Endothelial cell of umbilical vein (primary cell): ENCODE measurements at regions not wholly inside any gene's neighbourhood (a gene's known extent, or its start where the extent isn't known, plus 50 kb on each side); places are given as distances from the start of the nearest gene placed in this dataset.

Experiments
- BruUV-seq: library from RNA; stranded (reverse); fragments of 400-500 nt; replicated peaks from 2 replicates; lab custom pipeline; 2021; lab: Mats Ljungman, UMichigan
- CTCF ChIA-PET: fragments of 300-600, 350-600 bp; sonication (Branson Sonifier 250); formaldehyde crosslinking; loops from one replicate; lab custom pipeline; 2021; ENCODE audit warnings: antibody characterized with exemption, inconsistent platforms; lab: Charles Lee
- POLR2A ChIA-PET: fragments of 300-600, 350-600 bp; sonication (Branson Sonifier 250); formaldehyde crosslinking; loops from one replicate; lab custom pipeline; 2021; ENCODE audit warnings: antibody characterized with exemption, inconsistent platforms; lab: Charles Lee
- DNase-seq: peaks from one replicate; pipeline ENCODE4 v3.0.0-alpha.2; 2011; ENCODE audit warnings: low read depth, low spot score
- FAIRE-seq: peaks from 2 replicates; lab custom pipeline; 2011; peaks lifted over from hg19 to GRCh38; lab: Jason Lieb, UNC
- H2AFZ ChIP-seq: 2 replicates; pipeline ENCODE4 v1.6.0; 2012; ENCODE audit warnings: low read depth, low read length, control low read depth, inconsistent platforms
- H3K27ac ChIP-seq: 2 replicates; pipeline ENCODE4 v1.5.1; 2011; ENCODE audit warnings: low read depth, mild to moderate bottlenecking, control low read depth, low read length, moderate library complexity; ENCODE audit not compliant: insufficient read depth
- H3K27me3 ChIP-seq, 2 experiments: 2 replicates each; pipeline versions ENCODE4 v1.6.0 to v1.6.1; 2011; ENCODE audit warnings: low read length in 2 of 2, mixed read lengths in 1 of 2; ENCODE audit not compliant: control insufficient read depth in 2 of 2, insufficient read depth in 2 of 2
- H3K36me3 ChIP-seq, 2 experiments: 2 replicates in 1 of 2; 3 replicates in 1 of 2; pipeline ENCODE4 v1.5.1; 2011; ENCODE audit warnings: low read length in 2 of 2, mild to moderate bottlenecking in 1 of 2, moderate library complexity in 1 of 2; ENCODE audit not compliant: control insufficient read depth in 2 of 2, insufficient read depth in 2 of 2; ENCODE audit errors: extremely low read depth in 1 of 2
- H3K4me1 ChIP-seq: 3 replicates; pipeline ENCODE4 v1.5.1; 2011; ENCODE audit warnings: mild to moderate bottlenecking, low read length; ENCODE audit not compliant: control insufficient read depth, insufficient read depth; ENCODE audit errors: extremely low read depth
- H3K4me2 ChIP-seq: 2 replicates; pipeline ENCODE4 v1.6.1; 2011; ENCODE audit warnings: low read length, control low read depth, mixed read lengths; ENCODE audit not compliant: insufficient read depth
- H3K4me3 ChIP-seq, 3 experiments: fragments of 200-600 bp in 1 of 3; sonication (generic), shearing (Covaris generic) in 1 of 3; replicated peaks in 1 of 3; 2 replicates each; pipeline ENCODE4 v1.5.1; 2011 to 2016; ENCODE audit warnings: control low read depth in 3 of 3, low read length in 3 of 3, mild to moderate bottlenecking in 2 of 3, inconsistent platforms in 1 of 3, low read depth in 1 of 3, moderate library complexity in 1 of 3; ENCODE audit not compliant: insufficient read depth in 1 of 3
- H3K79me2 ChIP-seq: 2 replicates; pipeline ENCODE4 v1.6.0; 2012; ENCODE audit warnings: low read length, inconsistent platforms; ENCODE audit not compliant: control insufficient read depth, insufficient read depth
- H3K9ac ChIP-seq: replicated peaks from 2 replicates; pipeline ENCODE3; 2011; ENCODE audit warnings: low read length, control low read depth; ENCODE audit not compliant: insufficient read depth; ENCODE audit errors: extremely low read depth
- H3K9me1 ChIP-seq: replicated peaks from 3 replicates; pipeline ENCODE4 v1.6.0; 2011; ENCODE audit warnings: mild to moderate bottlenecking, low read length; ENCODE audit not compliant: control insufficient read depth, insufficient read depth; ENCODE audit errors: extremely low read depth
- H3K9me3 ChIP-seq: replicated peaks from 2 replicates; pipeline ENCODE4 v1.5.1; 2012; ENCODE audit warnings: low read length, inconsistent platforms; ENCODE audit not compliant: control insufficient read depth, insufficient read depth
- H4K20me1 ChIP-seq: replicated peaks from 2 replicates; pipeline ENCODE3; 2011; ENCODE audit warnings: mild to moderate bottlenecking, low read length; ENCODE audit not compliant: control insufficient read depth, insufficient read depth; ENCODE audit errors: extremely low read depth
- EZH2 ChIP-seq: IDR thresholded peaks from 2 replicates; pipeline ENCODE4 v1.6.1; 2012; ENCODE audit warnings: borderline replicate concordance, low read depth, mild to moderate bottlenecking, moderate library complexity, low read length, inconsistent platforms; ENCODE audit not compliant: severe bottlenecking
- FOS ChIP-seq: IDR thresholded peaks from 2 replicates; pipeline ENCODE4 v1.6.1; 2011; ENCODE audit warnings: mild to moderate bottlenecking, low read length, moderate library complexity, borderline replicate concordance; ENCODE audit not compliant: insufficient read depth
- GATA2 ChIP-seq: IDR thresholded peaks from 2 replicates; pipeline ENCODE4 v1.7.0; 2011; ENCODE audit warnings: low read depth, mild to moderate bottlenecking, moderate library complexity, mixed read lengths, low read length; ENCODE audit not compliant: insufficient read length, insufficient read depth
- JUN ChIP-seq: IDR thresholded peaks from 2 replicates; pipeline ENCODE4 v1.6.1; 2011; ENCODE audit warnings: borderline replicate concordance, low read depth; ENCODE audit not compliant: insufficient read length, insufficient read depth
- MYC ChIP-seq: IDR thresholded peaks from one replicate; pipeline ENCODE4 v1.6.1; 2011; ENCODE audit warnings: mild to moderate bottlenecking, low read depth, low read length
- POLR2A ChIP-seq: IDR thresholded peaks from 2 replicates; pipeline ENCODE4 v1.6.1; 2012; ENCODE audit warnings: low read depth, mild to moderate bottlenecking, control low read depth, low read length
- POLR2AphosphoS5 ChIP-seq: IDR thresholded peaks from 2 replicates; pipeline ENCODE4 v1.6.1; 2012; ENCODE audit warnings: low read depth, mild to moderate bottlenecking, control low read depth, low read length, moderate library complexity; ENCODE audit not compliant: insufficient read depth
- dilution Hi-C: fragments of 300-500 bp; cut with MboI; formaldehyde crosslinking; loops from one replicate; pipeline ENCODE4 v1.15.0; 2019; ENCODE audit warnings: low sequenced_read_pairs; ENCODE audit not compliant: extremely low pct_ligation_motif_present
- intact Hi-C: fragments of 100-400 bp; cut with micrococcal nuclease; formaldehyde crosslinking; loops from one replicate; pipeline ENCODE4 v1.10.0; 2022
- TF ChIP-seq, protein P1 (sequence below): IDR thresholded peaks from 2 replicates; pipeline ENCODE4 v1.6.1; 2011; ENCODE audit not compliant: insufficient read depth, insufficient read length
- TF ChIP-seq, protein P2 (sequence below), 2 donors: IDR thresholded peaks; 1 replicate in 1 of 2; 2 replicates in 1 of 2; pipeline ENCODE4 v1.5.1; 2011; ENCODE audit warnings: low read length in 2 of 2, mild to moderate bottlenecking in 2 of 2, moderate library complexity in 2 of 2, control low read depth in 1 of 2, inconsistent platforms in 1 of 2, low read depth in 1 of 2; ENCODE audit not compliant: insufficient read depth in 1 of 2; ENCODE audit errors: extremely low read depth in 1 of 2

- ChIA-PET CTCF (interaction anchor here (1.4 kb wide), 1 partner anchor 33 kb away, joined by 4 read pairs; no protein-coding TSS in a partner anchor), POLR2A (no interaction called here)
- Histone ChIP-seq H4K20me1 (no peaks in the 10 kb centered on the region), H3K36me3 (no peaks in the 10 kb centered on the region), H3K9me3 (no peaks in the 10 kb centered on the region), H3K4me1 (no peaks in the 10 kb centered on the region), H2AFZ (no peak overlapping the region), H3K4me3 (no peak overlapping the region), H3K9me1 (no peaks in the 10 kb centered on the region), H3K27me3 (no peaks in the 10 kb centered on the region), H3K27ac (no peak overlapping the region), H3K79me2 (no peaks in the 10 kb centered on the region), H3K9ac (no peak overlapping the region), H3K4me2 (no peak overlapping the region)
- dilution Hi-C loops: no loop called here
- DNase-seq: no peak
- intact Hi-C loops: no loop called here
- no TSS peak for BruUV-seq
- FAIRE-seq: no peak
- TF ChIP-seq, protein P1, sequence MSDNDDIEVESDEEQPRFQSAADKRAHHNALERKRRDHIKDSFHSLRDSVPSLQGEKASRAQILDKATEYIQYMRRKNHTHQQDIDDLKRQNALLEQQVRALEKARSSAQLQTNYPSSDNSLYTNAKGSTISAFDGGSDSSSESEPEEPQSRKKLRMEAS: no peak
- TF ChIP-seq POLR2A (no peak), EZH2 (no peak), FOS (no peak)
Observed at GRCh38 chr9:95769909-95770433, 105.5 kb upstream of the ERCC6L2 start.

GRCh38 chr9:95769473-95769872 lies 106.0 kb upstream of the ERCC6L2 start:
- no peaks in the 10 kb centered on the region for H3K9me3 ChIP-seq
- H3K9ac ChIP-seq: no peak overlapping the region
- H3K36me3 ChIP-seq: no peaks in the 10 kb centered on the region
- no peak overlapping the region for H3K4me3 ChIP-seq
- H3K9me1 ChIP-seq: no peaks in the 10 kb centered on the region
- H3K4me1 ChIP-seq: no peaks in the 10 kb centered on the region
- CTCF ChIA-PET: interaction anchor here (1.4 kb wide), 1 partner anchor 33 kb away, joined by 4 read pairs; no protein-coding TSS in a partner anchor
- dilution Hi-C loops (no loop called here), intact Hi-C loops (no loop called here)
- no TSS peak for BruUV-seq
- no peaks in the 10 kb centered on the region for H3K27me3 ChIP-seq
- no peaks in the 10 kb centered on the region for H3K79me2 ChIP-seq
- no peaks in the 10 kb centered on the region for H4K20me1 ChIP-seq
- FAIRE-seq: no peak
- DNase-seq: no peak
- no peak overlapping the region for H2AFZ ChIP-seq
- H3K4me2 ChIP-seq: no peak overlapping the region
- POLR2A ChIA-PET: no interaction called here
- H3K27ac ChIP-seq: no peak overlapping the region
- TF ChIP-seq POLR2AphosphoS5 (no peak), GATA2 (no peak), JUN (no peak), EZH2 (no peak), POLR2A (no peak), FOS (no peak), MYC (no peak)
- TF ChIP-seq, protein P2, sequence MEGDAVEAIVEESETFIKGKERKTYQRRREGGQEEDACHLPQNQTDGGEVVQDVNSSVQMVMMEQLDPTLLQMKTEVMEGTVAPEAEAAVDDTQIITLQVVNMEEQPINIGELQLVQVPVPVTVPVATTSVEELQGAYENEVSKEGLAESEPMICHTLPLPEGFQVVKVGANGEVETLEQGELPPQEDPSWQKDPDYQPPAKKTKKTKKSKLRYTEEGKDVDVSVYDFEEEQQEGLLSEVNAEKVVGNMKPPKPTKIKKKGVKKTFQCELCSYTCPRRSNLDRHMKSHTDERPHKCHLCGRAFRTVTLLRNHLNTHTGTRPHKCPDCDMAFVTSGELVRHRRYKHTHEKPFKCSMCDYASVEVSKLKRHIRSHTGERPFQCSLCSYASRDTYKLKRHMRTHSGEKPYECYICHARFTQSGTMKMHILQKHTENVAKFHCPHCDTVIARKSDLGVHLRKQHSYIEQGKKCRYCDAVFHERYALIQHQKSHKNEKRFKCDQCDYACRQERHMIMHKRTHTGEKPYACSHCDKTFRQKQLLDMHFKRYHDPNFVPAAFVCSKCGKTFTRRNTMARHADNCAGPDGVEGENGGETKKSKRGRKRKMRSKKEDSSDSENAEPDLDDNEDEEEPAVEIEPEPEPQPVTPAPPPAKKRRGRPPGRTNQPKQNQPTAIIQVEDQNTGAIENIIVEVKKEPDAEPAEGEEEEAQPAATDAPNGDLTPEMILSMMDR (IDR thresholded peaks at IDR 0.05; ENCODE audit: extremely low read depth in 1 of 2, insufficient read depth in 1 of 2, low read depth in 1 of 2, low read length in 2 of 2): no peak
- TF ChIP-seq, protein P1: no peak
